Lung (tissue), 11 donors: ENCODE measurements at regions not wholly inside any gene's neighbourhood (a gene's known extent, or its start where the extent isn't known, plus 50 kb on each side); places are given as distances from the start of the nearest gene placed in this dataset.

ENCODE experiments used
- ATAC-seq: fragments of 200-7000 bp; cut with Tn5 transposase; one replicate; pipeline ENCODE4 v1.9.1; 2020; ENCODE audit warnings: moderate number of reproducible peaks; ENCODE audit not compliant: insufficient read depth, low FRiP score
- DNase-seq, 3 donors: peaks; one replicate each; pipeline ENCODE4 v3.0.0-alpha.2; 2013 to 2017
- H3K27ac ChIP-seq, 2 donors: one replicate each; pipeline ENCODE4 v1.5.1; 2013; ENCODE audit warnings: mild to moderate bottlenecking in 2 of 2, moderate library complexity in 2 of 2, control low read depth in 1 of 2, inconsistent platforms in 1 of 2, low read depth in 1 of 2, low read length in 1 of 2
- H3K27me3 ChIP-seq, 3 donors: one replicate each; pipeline ENCODE4 v1.5.1; 2013; ENCODE audit warnings: low read length in 2 of 3; ENCODE audit not compliant: control insufficient read depth in 3 of 3, insufficient read depth in 3 of 3
- H3K36me3 ChIP-seq, 4 donors: one replicate each; pipeline ENCODE4 v1.5.1; 2013; ENCODE audit warnings: low read length in 4 of 4, mild to moderate bottlenecking in 1 of 4, moderate library complexity in 1 of 4; ENCODE audit not compliant: control insufficient read depth in 4 of 4, insufficient read depth in 4 of 4
- H3K4me1 ChIP-seq, 5 donors: one replicate each; pipeline ENCODE4 v1.5.1; 2013; ENCODE audit warnings: low read length in 5 of 5, mild to moderate bottlenecking in 2 of 5, moderate library complexity in 1 of 5; ENCODE audit not compliant: control insufficient read depth in 5 of 5, insufficient read depth in 5 of 5
- H3K4me3 ChIP-seq: one replicate; pipeline ENCODE4 v1.5.1; 2013; ENCODE audit warnings: mild to moderate bottlenecking, control low read depth, moderate library complexity
- H3K9ac ChIP-seq, 2 donors: one replicate each; pipeline ENCODE4 v1.5.1; 2013; ENCODE audit warnings: low read length in 2 of 2, control low read depth in 1 of 2; ENCODE audit not compliant: insufficient read depth in 1 of 2
- H3K9me3 ChIP-seq, 4 donors: one replicate each; pipeline ENCODE4 v1.5.1; 2013; ENCODE audit warnings: low read length in 3 of 4, mild to moderate bottlenecking in 1 of 4, moderate library complexity in 1 of 4; ENCODE audit not compliant: control insufficient read depth in 4 of 4, insufficient read depth in 3 of 4
- WGBS, 2 donors: extraction: QIAGEN DNeasy Blood & Tissue Kit; methylation state at CpG; one replicate each; pipeline ENCODE4 v1.1.7; 2013; 5-methylcytosine and 5-hydroxymethylcytosine counted together
- TF ChIP-seq, protein P1 (sequence below): IDR thresholded peaks from 2 replicates; pipeline ENCODE4 v1.5.1; 2012; ENCODE audit warnings: mild to moderate bottlenecking; ENCODE audit errors: control extremely low read depth, extremely low read depth
- donor health status: control.
- donor health status: control.
- donor health status: Bipolar disorder and iron deficiency.
- donor health status: healthy.
- donor health status: DM: yes; HTN: yes; CAD: no.

DNA sequence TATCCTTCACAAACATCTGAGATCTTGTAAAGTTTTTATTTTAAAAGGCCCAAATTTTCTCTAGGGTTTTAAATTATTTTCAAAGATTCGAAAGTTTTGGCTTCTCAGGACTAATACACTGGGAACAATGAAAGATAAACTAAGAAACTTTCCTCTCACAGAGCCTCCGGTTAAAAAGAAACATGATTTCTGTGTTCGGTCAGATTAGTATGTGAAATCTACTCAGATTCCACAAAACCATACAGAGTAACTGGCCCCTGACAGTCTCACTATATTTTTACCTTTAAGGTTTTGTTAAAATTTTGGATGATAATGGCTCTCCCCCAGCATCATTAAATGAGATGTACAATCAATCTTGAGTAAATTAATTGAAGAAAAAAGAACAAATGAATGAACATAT lies 471.0 kb downstream of the COL12A1 start:
- H3K27ac ChIP-seq = no peak overlapping the region
- H3K4me1 ChIP-seq = no peaks in the 10 kb centered on the region
- WGBS, 2 donors = 83 to 87% methylated on average over 3 of the region's 3 CpGs
- no peak overlapping the region for H3K4me3 ChIP-seq
- TF ChIP-seq, protein P1, sequence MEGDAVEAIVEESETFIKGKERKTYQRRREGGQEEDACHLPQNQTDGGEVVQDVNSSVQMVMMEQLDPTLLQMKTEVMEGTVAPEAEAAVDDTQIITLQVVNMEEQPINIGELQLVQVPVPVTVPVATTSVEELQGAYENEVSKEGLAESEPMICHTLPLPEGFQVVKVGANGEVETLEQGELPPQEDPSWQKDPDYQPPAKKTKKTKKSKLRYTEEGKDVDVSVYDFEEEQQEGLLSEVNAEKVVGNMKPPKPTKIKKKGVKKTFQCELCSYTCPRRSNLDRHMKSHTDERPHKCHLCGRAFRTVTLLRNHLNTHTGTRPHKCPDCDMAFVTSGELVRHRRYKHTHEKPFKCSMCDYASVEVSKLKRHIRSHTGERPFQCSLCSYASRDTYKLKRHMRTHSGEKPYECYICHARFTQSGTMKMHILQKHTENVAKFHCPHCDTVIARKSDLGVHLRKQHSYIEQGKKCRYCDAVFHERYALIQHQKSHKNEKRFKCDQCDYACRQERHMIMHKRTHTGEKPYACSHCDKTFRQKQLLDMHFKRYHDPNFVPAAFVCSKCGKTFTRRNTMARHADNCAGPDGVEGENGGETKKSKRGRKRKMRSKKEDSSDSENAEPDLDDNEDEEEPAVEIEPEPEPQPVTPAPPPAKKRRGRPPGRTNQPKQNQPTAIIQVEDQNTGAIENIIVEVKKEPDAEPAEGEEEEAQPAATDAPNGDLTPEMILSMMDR = no peak
- DNase-seq = no peak
- peaks cover 0 to 3% (median 0%) of the 10 kb centered on the region in 4 donors for H3K9me3 ChIP-seq
- no peak for ATAC-seq
- H3K36me3 ChIP-seq = no peaks in the 10 kb centered on the region
- H3K9ac ChIP-seq = no peak overlapping the region
- H3K27me3 ChIP-seq = no peaks in the 10 kb centered on the region

DNA sequence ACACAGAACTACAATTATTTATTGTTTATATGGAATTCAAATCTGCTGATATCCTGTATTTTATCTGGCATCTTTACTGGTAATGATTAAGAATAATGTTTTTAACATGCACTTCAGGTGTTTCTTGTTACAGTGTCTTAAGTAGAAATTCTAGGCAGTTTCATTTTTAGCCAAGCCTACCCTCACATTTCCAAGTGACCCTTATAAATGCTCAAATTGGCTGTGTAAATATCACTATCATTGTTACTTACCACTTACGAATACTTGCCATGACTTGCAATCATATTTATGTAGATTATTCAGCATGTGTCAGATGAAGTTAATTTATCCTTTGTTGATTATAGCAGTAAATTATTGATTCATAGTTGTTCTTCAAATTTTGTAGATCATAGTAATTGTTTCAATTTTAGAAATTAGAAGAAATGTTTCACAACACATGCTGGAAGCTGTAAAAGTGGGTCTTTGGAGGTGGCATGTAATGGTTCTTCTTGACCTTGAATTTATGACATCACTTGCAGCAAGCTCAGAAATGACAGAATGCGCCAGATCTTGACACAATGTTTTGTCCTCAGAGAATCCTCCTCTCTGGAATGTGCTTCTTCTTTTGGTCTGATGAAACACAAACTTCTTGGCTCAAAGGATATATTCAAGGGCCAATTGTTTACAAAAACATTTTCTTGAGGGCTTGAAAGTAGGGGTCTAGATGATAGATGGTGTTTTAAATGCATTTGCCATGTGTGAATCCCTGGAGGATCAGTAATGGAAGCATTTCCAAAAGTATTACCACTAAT lies 471.8 kb downstream of the COL12A1 start:
- Histone ChIP-seq H3K4me1 (no peaks in the 10 kb centered on the region), H3K36me3 (no peaks in the 10 kb centered on the region), H3K27ac (no peak overlapping the region), H3K27me3 (no peaks in the 10 kb centered on the region), H3K4me3 (no peak overlapping the region), H3K9me3 (peaks cover 0 to 3% (median 0%) of the 10 kb centered on the region in 4 donors), H3K9ac (no peak overlapping the region)
- 54 to 58% methylated on average over 2 of the region's 2 CpGs for WGBS, 2 donors
- DNase-seq (no peak), ATAC-seq (no peak)
- TF ChIP-seq, protein P1 = no peak

DNA sequence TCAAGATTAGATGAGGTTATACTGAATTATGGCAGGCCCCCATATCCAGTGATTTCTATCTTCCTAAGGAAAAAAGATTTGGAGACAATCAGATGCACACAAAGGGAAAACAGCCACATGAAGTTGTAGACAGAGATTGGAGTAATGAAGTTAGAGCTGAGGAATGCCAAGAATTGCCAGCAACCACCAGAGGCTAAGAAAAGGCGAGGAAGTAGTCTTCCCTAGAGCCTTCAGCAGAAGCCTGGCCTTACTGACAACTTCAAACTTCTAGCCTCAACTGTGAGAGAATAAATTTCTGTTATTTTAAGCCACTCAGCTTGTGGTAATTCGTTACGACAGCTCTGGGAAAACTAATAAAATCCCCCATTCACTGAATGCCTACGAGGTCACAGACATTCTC lies 473.9 kb downstream of the COL12A1 start:
- Histone ChIP-seq H3K36me3 (no peaks in the 10 kb centered on the region), H3K27me3 (no peaks in the 10 kb centered on the region), H3K27ac (no peak overlapping the region), H3K9ac (no peak overlapping the region), H3K9me3 (no peaks in the 10 kb centered on the region), H3K4me1 (no peaks in the 10 kb centered on the region), H3K4me3 (no peak overlapping the region)
- 64 to 72% methylated on average over 4 of the region's 4 CpGs for WGBS, 2 donors
- no peak for DNase-seq
- TF ChIP-seq, protein P1 = no peak
- ATAC-seq = no peak

DNA sequence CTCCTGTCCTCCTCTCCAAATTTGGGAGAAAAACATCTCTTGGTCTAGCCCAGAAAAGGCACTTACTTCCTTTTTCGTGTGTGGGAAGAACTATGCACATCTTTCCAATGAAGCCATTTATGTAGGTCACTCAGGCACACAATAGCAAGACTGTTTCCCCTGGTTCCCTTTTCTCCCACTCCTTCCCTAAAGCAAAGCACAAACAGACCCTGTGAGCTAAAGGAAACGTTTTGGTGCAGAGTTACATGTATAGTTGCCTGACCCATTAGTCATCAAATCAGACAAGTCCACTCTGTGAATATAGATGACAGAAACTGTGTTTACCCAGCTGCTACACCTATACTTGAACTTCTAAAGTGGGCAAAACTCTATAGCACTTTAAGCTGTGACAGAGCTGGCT lies 474.6 kb downstream of the COL12A1 start:
- TF ChIP-seq, protein P1 = no peak
- DNase-seq (peak in 1 of 3 donors; percentile 9), ATAC-seq (no peak)
- H3K27me3 ChIP-seq = no peaks in the 10 kb centered on the region
- H3K36me3 ChIP-seq = no peaks in the 10 kb centered on the region
- no peak overlapping the region for H3K27ac ChIP-seq
- no peak overlapping the region for H3K9ac ChIP-seq
- H3K4me1 ChIP-seq = no peaks in the 10 kb centered on the region
- no peaks in the 10 kb centered on the region for H3K9me3 ChIP-seq
- no peak overlapping the region for H3K4me3 ChIP-seq
- 23 to 24% methylated on average over 2 of the region's 2 CpGs for WGBS, 2 donors
